ENCODE measurements at regions not wholly inside any gene's neighbourhood (a gene's known extent, or its start where the extent isn't known, plus 50 kb on each side); places are given as distances from the start of the nearest gene placed in this dataset.

DNA sequence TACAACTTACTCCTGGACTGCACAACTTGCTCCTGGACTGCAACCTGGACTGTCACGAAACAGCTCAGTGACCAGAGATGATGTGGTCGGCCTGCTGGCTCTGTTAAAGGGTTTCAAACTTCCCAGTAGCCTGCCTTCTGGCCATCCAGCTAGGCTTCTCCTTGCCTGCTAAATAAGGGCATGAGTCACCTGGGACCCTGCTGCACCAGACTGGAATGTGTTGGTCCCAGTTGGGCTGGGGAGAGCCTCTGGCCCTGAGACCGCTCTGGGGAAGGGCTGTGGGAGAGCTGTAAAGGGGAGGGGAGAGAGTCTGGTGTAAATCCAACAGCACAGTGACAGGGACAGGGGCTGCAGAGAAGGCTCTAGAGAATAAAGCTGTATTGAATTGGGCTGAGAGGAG is 165.8 kb downstream of the VSIG4 start:
- Histone ChIP-seq H3K27me3 (ENCODE audit: insufficient read depth) (no peaks in the 10 kb centered on the region), H3K9ac (no peak overlapping the region), H3K27ac (ENCODE audit: low read depth in 2 of 2, low read length in 1 of 2) (no peak overlapping the region), H3K9me3 (no peaks in the 10 kb centered on the region), H3K9me2 (no peaks in the 10 kb centered on the region), H3K79me2 (ENCODE audit: insufficient read depth) (no peaks in the 10 kb centered on the region), H3K36me3 (replicated peaks in 1 of 2; ENCODE audit: control insufficient read depth in 1 of 2, insufficient read depth in 2 of 2, low read length in 1 of 2) (no peaks in the 10 kb centered on the region), H3K4me2 (no peak overlapping the region), H2AFZ (ENCODE audit: low read depth) (no peak overlapping the region), H3F3A (replicated peaks; ENCODE audit: insufficient read depth) (no peaks in the 10 kb centered on the region), H3K4me3 (ENCODE audit: low read depth in 2 of 2, low read length in 1 of 2) (no peak overlapping the region), H3K4me1 (ENCODE audit: control insufficient read depth in 1 of 2, insufficient read depth in 2 of 2, low read depth in 1 of 2, low read length in 1 of 2) (no peaks in the 10 kb centered on the region), H4K20me1 (ENCODE audit: insufficient read depth) (no peaks in the 10 kb centered on the region)
- no peak for DNase-seq
- WGBS (ENCODE audit: low lambda C conversion rate) = 0% methylated on average over 3 of the region's 3 CpGs
- POLR2A ChIA-PET = no interaction called here
- TF ChIP-seq FOXJ3 (CRISPR knock-in tag; IDR thresholded peaks at IDR 0.05) = no peak
- CTCF ChIA-PET = interaction anchor here (0.6 kb wide), 1 partner anchor 1171 kb away, joined by 4 read pairs; no protein-coding TSS in a partner anchor

GRCh38 chrX:65873385-65873784 is 166.5 kb downstream of the VSIG4 start:
- H3K9me2 ChIP-seq = no peaks in the 10 kb centered on the region
- no peaks in the 10 kb centered on the region for H3K36me3 ChIP-seq (replicated peaks in 1 of 2; ENCODE audit: control insufficient read depth in 1 of 2, insufficient read depth in 2 of 2, low read length in 1 of 2)
- H3K9me3 ChIP-seq = no peaks in the 10 kb centered on the region
- no peak overlapping the region for H3K4me2 ChIP-seq
- CTCF ChIA-PET = no interaction called here
- no peak overlapping the region for H3K4me3 ChIP-seq (ENCODE audit: low read depth in 2 of 2, low read length in 1 of 2)
- H4K20me1 ChIP-seq (ENCODE audit: insufficient read depth) = no peaks in the 10 kb centered on the region
- H3K79me2 ChIP-seq (ENCODE audit: insufficient read depth) = no peaks in the 10 kb centered on the region
- H2AFZ ChIP-seq (ENCODE audit: low read depth) = no peak overlapping the region
- no peaks in the 10 kb centered on the region for H3K27me3 ChIP-seq (ENCODE audit: insufficient read depth)
- no peak overlapping the region for H3K27ac ChIP-seq (ENCODE audit: low read depth in 2 of 2, low read length in 1 of 2)
- POLR2A ChIA-PET = no interaction called here
- TF ChIP-seq NRF1 (IDR thresholded peaks at IDR 0.05; ENCODE audit: low read depth, low read length) (no peak), POLR2AphosphoS5 (IDR thresholded peaks at IDR 0.05; ENCODE audit: low read depth, low read length) (no peak), MXI1 (IDR thresholded peaks at IDR 0.05; ENCODE audit: low read depth, low read length) (no peak), YY1 (IDR thresholded peaks at IDR 0.05; ENCODE audit: low read depth) (no peak), FOXJ3 (CRISPR knock-in tag; IDR thresholded peaks at IDR 0.05) (no peak), EP300 (IDR thresholded peaks at IDR 0.05; ENCODE audit: borderline replicate concordance in 1 of 2, low read depth in 1 of 2, low read length in 1 of 2) (no peak), FOSL2 (IDR thresholded peaks at IDR 0.05; ENCODE audit: borderline replicate concordance, low read depth) (no peak), NFIC (IDR thresholded peaks at IDR 0.05; ENCODE audit: borderline replicate concordance) (no peak), FOXM1 (IDR thresholded peaks at IDR 0.05; ENCODE audit: low read depth) (no peak), TEAD4 (IDR thresholded peaks at IDR 0.05; ENCODE audit: borderline replicate concordance, insufficient read depth) (no peak), JUND (IDR thresholded peaks at IDR 0.05) (no peak), ELF1 (IDR thresholded peaks at IDR 0.05) (no peak)
- TF ChIP-seq, protein P1, sequence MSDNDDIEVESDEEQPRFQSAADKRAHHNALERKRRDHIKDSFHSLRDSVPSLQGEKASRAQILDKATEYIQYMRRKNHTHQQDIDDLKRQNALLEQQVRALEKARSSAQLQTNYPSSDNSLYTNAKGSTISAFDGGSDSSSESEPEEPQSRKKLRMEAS (IDR thresholded peaks at IDR 0.05; ENCODE audit: low read depth) = no peak
- TF ChIP-seq, protein P2, sequence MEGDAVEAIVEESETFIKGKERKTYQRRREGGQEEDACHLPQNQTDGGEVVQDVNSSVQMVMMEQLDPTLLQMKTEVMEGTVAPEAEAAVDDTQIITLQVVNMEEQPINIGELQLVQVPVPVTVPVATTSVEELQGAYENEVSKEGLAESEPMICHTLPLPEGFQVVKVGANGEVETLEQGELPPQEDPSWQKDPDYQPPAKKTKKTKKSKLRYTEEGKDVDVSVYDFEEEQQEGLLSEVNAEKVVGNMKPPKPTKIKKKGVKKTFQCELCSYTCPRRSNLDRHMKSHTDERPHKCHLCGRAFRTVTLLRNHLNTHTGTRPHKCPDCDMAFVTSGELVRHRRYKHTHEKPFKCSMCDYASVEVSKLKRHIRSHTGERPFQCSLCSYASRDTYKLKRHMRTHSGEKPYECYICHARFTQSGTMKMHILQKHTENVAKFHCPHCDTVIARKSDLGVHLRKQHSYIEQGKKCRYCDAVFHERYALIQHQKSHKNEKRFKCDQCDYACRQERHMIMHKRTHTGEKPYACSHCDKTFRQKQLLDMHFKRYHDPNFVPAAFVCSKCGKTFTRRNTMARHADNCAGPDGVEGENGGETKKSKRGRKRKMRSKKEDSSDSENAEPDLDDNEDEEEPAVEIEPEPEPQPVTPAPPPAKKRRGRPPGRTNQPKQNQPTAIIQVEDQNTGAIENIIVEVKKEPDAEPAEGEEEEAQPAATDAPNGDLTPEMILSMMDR (IDR thresholded peaks at IDR 0.05) = no peak
- TF ChIP-seq, protein P3, sequence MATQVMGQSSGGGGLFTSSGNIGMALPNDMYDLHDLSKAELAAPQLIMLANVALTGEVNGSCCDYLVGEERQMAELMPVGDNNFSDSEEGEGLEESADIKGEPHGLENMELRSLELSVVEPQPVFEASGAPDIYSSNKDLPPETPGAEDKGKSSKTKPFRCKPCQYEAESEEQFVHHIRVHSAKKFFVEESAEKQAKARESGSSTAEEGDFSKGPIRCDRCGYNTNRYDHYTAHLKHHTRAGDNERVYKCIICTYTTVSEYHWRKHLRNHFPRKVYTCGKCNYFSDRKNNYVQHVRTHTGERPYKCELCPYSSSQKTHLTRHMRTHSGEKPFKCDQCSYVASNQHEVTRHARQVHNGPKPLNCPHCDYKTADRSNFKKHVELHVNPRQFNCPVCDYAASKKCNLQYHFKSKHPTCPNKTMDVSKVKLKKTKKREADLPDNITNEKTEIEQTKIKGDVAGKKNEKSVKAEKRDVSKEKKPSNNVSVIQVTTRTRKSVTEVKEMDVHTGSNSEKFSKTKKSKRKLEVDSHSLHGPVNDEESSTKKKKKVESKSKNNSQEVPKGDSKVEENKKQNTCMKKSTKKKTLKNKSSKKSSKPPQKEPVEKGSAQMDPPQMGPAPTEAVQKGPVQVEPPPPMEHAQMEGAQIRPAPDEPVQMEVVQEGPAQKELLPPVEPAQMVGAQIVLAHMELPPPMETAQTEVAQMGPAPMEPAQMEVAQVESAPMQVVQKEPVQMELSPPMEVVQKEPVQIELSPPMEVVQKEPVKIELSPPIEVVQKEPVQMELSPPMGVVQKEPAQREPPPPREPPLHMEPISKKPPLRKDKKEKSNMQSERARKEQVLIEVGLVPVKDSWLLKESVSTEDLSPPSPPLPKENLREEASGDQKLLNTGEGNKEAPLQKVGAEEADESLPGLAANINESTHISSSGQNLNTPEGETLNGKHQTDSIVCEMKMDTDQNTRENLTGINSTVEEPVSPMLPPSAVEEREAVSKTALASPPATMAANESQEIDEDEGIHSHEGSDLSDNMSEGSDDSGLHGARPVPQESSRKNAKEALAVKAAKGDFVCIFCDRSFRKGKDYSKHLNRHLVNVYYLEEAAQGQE (IDR thresholded peaks at IDR 0.05; ENCODE audit: low read depth, low read length) = no peak
- TF ChIP-seq, protein P4, sequence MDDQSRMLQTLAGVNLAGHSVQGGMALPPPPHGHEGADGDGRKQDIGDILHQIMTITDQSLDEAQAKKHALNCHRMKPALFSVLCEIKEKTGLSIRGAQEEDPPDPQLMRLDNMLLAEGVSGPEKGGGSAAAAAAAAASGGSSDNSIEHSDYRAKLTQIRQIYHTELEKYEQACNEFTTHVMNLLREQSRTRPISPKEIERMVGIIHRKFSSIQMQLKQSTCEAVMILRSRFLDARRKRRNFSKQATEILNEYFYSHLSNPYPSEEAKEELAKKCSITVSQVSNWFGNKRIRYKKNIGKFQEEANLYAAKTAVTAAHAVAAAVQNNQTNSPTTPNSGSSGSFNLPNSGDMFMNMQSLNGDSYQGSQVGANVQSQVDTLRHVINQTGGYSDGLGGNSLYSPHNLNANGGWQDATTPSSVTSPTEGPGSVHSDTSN (IDR thresholded peaks at IDR 0.05) = no peak
- TF ChIP-seq, protein P5, sequence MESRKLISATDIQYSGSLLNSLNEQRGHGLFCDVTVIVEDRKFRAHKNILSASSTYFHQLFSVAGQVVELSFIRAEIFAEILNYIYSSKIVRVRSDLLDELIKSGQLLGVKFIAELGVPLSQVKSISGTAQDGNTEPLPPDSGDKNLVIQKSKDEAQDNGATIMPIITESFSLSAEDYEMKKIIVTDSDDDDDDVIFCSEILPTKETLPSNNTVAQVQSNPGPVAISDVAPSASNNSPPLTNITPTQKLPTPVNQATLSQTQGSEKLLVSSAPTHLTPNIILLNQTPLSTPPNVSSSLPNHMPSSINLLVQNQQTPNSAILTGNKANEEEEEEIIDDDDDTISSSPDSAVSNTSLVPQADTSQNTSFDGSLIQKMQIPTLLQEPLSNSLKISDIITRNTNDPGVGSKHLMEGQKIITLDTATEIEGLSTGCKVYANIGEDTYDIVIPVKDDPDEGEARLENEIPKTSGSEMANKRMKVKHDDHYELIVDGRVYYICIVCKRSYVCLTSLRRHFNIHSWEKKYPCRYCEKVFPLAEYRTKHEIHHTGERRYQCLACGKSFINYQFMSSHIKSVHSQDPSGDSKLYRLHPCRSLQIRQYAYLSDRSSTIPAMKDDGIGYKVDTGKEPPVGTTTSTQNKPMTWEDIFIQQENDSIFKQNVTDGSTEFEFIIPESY (IDR thresholded peaks at IDR 0.05; ENCODE audit: borderline replicate concordance, low read depth) = no peak
- TF ChIP-seq, protein P6, sequence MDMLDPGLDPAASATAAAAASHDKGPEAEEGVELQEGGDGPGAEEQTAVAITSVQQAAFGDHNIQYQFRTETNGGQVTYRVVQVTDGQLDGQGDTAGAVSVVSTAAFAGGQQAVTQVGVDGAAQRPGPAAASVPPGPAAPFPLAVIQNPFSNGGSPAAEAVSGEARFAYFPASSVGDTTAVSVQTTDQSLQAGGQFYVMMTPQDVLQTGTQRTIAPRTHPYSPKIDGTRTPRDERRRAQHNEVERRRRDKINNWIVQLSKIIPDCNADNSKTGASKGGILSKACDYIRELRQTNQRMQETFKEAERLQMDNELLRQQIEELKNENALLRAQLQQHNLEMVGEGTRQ (IDR thresholded peaks at IDR 0.05; ENCODE audit: borderline replicate concordance, low read depth, low read length) = no peak
- H3K9ac ChIP-seq = no peak overlapping the region
- H3K4me1 ChIP-seq (ENCODE audit: control insufficient read depth in 1 of 2, insufficient read depth in 2 of 2, low read depth in 1 of 2, low read length in 1 of 2) = no peaks in the 10 kb centered on the region
- no peaks in the 10 kb centered on the region for H3F3A ChIP-seq (replicated peaks; ENCODE audit: insufficient read depth)
- 18% methylated on average over 9 of the region's 9 CpGs for WGBS (ENCODE audit: low lambda C conversion rate)
- DNase-seq = no peak
